Hematopoietic multipotent progenitor cell (in vitro differentiated cells): ENCODE measurements at regions not wholly inside any gene's neighbourhood (a gene's known extent, or its start where the extent isn't known, plus 50 kb on each side); places are given as distances from the start of the nearest gene placed in this dataset.

Experiments
- DNase-seq, 3 donors: peaks; one replicate each; pipeline ENCODE4 v3.0.0-alpha.2; 2011 to 2015; ENCODE audit warnings: low read depth in 2 of 3, low spot score in 2 of 3

GRCh38 chr9:82149501-82149946 lies 161.0 kb downstream of the SPATA31D1 start:
- no peak for DNase-seq

DNA sequence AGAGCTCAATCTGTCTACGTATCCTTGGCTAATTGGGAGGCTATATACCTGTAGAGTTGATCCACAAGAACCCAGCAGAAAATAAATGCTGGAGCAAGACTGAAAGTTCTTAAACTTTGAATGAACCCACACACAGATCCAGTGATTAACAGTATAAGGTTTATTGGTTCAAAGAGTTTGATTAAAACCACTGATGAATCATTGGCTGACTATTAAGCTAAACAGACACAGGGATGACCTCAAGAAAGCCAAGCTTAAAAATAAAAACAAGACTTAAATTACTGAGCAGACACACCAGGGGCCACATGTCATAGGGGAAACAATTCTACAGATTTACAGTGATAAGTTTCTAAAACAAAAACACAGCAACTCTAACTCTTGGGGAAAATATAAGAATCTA lies 163.6 kb downstream of the SPATA31D1 start:
- no peak for DNase-seq

GRCh38 chr9:82153032-82153431 lies 164.5 kb downstream of the SPATA31D1 start:
- no peak for DNase-seq

- no peak for DNase-seq
These were observed 166.0 kb downstream of the SPATA31D1 start for GRCh38 chr9:82154573-82154972.

DNA sequence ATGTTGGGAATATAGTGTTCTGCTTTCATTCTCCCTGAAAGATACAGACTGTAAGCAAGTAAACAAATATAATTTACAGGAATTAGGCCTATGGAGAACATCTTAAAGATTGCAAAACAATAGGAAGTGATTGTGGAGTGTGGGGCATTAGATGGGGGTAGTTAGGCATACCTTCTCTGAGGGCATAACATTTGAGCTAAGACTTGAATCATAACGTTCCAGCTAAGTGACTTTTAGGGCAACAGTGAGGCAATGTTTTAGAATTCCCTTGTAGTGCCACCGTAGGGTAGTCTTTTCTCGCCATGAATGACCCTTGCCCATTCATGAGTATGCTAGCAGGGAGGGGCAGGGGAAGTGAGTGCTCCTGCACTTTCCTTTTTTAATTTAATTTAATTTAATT lies 173.3 kb downstream of the SPATA31D1 start:
- no peak for DNase-seq

- no peak for DNase-seq
These were observed 175.6 kb downstream of the SPATA31D1 start for GRCh38 chr9:82164159-82164558.

GRCh38 chr9:82167296-82167695 lies 178.7 kb downstream of the SPATA31D1 start:
- no peak for DNase-seq

- DNase-seq = no peak
These were observed 180.0 kb downstream of the SPATA31D1 start for GRCh38 chr9:82168585-82168984.

DNA sequence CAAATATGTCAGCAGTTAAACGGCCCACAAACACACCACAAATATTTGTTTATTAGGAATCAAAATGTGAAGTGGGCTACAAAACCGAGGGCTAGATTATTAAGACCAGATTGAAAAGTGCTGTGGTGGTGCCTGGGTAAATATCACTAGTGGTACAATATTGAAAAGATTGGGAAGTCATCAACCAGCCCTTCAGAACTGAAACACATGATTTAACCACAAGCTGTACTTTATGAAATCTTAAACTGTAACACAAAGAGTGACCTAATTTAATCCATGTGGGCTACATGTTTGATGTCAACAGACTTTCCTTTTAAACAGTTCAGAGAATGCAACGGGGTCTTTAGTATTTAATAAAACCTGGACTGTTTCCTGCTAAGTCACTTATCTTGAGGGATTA lies 182.3 kb downstream of the SPATA31D1 start:
- DNase-seq = no peak

DNA sequence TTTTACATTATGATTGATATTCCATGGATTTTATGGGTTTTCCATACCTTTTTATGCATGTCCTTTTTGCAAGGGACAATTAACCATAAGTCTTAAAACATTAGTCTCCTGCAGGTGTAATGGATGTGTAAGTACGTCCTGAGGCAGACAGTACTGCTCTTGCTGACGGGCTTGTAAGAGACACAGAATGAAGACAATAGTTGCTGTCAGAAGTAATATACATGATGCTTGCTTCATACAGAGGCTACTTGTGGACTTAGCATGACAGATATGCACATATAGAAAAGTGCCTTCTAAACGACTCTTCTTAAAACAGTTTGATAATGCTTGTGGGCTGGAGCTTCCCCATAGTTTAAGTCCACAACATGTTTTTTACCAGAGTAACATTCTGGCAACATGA lies 182.7 kb downstream of the SPATA31D1 start:
- no peak for DNase-seq

DNA sequence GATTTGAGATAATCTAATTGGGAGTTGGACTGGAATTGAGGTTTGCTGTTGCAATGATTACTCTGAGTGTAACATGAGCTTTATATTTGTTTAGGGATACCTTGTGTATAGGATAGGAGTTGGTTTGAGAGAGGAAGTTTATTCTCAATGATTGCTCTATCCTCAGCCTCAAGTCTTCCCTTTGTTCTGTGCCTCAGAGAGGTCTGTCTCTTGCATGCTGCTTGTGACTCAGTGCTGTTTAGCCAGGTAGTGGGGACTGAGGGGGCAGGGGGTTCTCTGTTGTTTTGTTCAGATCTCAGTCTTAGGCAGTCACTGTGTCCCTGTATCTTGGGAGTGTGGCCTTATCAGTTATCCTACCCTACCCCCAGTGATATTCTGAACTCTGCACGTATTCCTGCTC lies 192.1 kb downstream of the SPATA31D1 start:
- DNase-seq = no peak

DNA sequence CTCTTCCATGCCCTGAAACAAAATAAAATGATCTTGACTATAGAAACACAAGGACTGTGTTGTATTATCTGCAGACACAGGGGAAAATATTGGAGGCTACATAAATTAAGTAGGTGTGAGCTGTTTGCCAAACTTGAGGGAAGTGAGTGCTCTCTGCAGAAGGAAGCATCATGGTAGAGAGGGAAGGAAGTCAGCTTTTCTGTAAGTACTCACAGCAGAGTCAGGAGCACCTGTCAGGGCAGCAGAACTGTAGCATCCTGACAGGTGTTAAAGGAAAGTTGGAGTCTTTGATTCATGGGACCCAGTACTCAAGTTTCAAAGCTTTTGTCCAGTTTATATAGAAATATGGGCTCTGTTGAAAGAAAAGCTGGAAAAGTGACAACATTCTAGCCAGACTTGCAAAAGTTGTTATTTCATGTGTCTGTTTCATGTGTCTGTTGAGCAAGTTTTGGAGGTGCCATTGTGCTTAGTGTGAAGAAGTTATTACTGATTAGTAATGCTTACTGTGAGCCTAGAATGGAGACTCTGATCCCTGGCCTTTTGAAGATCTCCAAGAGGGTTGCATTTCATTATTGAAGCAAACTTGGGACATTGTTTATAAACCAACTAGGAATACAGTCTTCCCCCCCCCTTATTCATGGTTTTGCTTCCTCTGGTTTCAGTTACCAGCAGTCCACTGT lies 194.7 kb downstream of the SPATA31D1 start:
- DNase-seq = no peak

- DNase-seq = no peak
These were observed 196.0 kb downstream of the SPATA31D1 start for GRCh38 chr9:82184524-82184923.

DNA sequence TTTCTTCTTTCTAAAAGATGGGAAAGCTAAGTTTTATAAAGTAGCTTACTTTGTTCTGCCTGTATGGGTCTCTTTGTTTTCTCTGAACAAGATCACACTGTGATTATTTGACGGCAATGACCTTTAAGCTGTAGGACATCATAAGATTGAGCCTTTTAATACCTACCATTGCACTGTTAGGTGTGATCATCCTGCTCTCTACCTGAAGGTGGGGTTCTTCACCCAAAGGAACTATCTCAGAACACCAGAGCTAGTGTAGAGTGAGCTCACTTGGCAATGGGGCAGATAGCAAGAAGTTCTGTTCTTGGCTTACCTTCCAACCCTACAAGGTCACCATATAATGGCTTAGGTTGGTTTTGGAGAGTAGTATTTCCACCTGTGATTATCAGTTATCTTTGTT lies 200.2 kb downstream of the SPATA31D1 start:
- no peak for DNase-seq

GRCh38 chr9:82191082-82191770 lies 202.7 kb downstream of the SPATA31D1 start:
- DNase-seq = peak in 2 of 3 donors; percentile 34 to 47

- DNase-seq = peak in 2 of 3 donors; percentile 8 to 22
These were observed 203.6 kb downstream of the SPATA31D1 start for GRCh38 chr9:82192211-82192610.

DNA sequence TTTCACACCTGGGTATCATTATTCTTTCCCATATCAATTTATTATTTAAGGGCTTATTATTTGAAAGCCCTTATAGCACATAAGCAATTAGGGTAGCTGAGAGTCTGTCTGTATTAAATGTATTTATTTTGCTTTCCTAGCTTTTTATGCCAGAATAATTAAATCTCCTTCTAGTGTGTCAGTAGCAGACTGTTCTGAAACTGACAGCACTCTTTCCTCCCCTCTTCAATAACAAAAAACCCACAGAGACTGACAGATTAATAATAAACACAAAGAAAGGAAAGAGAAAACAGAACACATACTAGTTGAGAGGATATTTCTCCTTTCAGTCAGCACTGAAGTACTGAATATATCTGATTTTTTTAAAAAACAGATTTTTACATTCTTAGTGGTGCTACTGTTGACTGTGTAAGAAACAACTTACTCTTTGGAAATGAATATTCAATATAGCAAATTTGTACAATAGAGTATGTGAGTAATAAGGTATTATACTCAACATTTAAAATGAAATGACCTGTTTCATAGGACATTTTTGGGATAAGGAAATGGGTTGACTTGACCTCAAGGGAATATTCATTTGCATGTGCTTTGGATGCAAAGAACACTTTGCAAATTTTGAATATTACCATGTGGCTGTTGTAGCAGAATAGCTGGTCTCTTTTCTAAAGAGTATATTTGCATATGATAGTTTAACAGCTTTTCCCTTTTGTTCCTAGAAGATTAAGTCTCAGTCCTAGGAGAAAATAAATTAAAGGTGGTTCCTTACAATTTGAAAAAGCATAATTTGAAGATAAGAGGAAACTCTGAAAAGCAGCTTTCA lies 208.3 kb downstream of the SPATA31D1 start:
- DNase-seq = no peak

DNA sequence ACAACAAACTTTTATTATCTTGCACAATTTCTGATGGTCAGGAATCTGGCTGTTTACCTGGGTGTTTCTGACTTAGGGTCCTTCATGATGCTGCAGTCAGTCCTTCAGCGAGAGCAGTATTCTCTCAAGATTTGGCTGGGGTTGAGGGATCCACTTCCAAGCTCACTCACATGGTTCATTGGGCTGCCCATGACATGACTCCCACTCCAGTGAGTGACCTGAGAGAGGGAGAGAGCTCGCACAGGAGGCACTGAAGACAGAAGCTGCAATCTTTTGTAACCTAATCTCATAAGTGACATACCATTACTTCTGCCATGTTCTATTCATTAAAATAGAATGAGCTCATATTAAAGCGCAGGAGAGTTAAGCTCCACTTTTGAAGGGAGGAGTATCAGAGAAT lies 212.6 kb downstream of the SPATA31D1 start:
- DNase-seq = no peak

GRCh38 chr9:82202808-82203207 lies 214.2 kb downstream of the SPATA31D1 start:
- DNase-seq = no peak

DNA sequence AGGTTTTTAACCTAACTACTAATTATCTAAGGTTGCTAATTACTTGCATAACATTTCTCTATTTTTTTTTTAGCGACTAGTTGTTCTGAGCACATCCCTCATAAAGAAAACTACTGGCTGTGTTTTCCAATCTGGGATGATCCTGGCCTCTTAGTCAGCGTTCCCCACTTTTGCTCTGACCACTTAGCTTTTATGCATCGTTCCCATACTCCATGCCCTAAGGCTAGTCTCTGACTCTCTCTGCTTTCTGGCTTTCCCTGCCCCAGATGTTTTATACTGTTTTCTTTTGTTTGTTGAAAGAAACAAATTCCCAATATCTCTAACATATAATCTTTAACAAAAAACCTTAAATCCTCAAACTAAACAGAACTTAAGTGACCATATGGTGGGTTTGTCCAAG lies 217.9 kb downstream of the SPATA31D1 start:
- DNase-seq = no peak

- DNase-seq = no peak
These were observed 218.4 kb downstream of the SPATA31D1 start for GRCh38 chr9:82206946-82207345.
